HEK293T (cell line): ENCODE measurements at regions not wholly inside any gene's neighbourhood (a gene's known extent, or its start where the extent isn't known, plus 50 kb on each side); places are given as distances from the start of the nearest gene placed in this dataset.

Source experiments
- ARNT ChIP-seq: fragments of 450-650 bp; IDR thresholded peaks from 2 replicates; pipeline ENCODE4 v1.6.1; 2017; ENCODE audit warnings: mild to moderate bottlenecking
- BHLHE40 ChIP-seq: fragments of 450-650 bp; IDR thresholded peaks from 2 replicates; pipeline ENCODE4 v1.6.1; 2016; ENCODE audit warnings: mild to moderate bottlenecking, moderate library complexity, borderline replicate concordance
- ELF4 ChIP-seq: fragments of 450-650 bp; IDR thresholded peaks from 2 replicates; pipeline ENCODE4 v1.6.1; 2017; ENCODE audit warnings: antibody characterized with exemption
- FOXA1 ChIP-seq: fragments of 450-650 bp; IDR thresholded peaks from 2 replicates; pipeline ENCODE4 v1.6.1; 2016; ENCODE audit warnings: mild to moderate bottlenecking
- FOXK2 ChIP-seq: fragments of 450-650 bp; IDR thresholded peaks from 2 replicates; pipeline ENCODE4 v1.6.1; 2016; ENCODE audit warnings: mild to moderate bottlenecking
- FOXM1 ChIP-seq: fragments of 450-650 bp; IDR thresholded peaks from 2 replicates; pipeline ENCODE4 v1.6.1; 2017; ENCODE audit warnings: mild to moderate bottlenecking, borderline replicate concordance
- HDGF ChIP-seq: fragments of 450-650 bp; IDR thresholded peaks from 2 replicates; pipeline ENCODE4 v1.6.1; 2017; ENCODE audit warnings: antibody characterized with exemption, borderline replicate concordance
- L3MBTL2 ChIP-seq: fragments of 450-650 bp; conservative IDR thresholded peaks from 2 replicates; pipeline ENCODE4 v1.6.1; 2016; ENCODE audit warnings: mild to moderate bottlenecking
- NFRKB ChIP-seq: fragments of 450-650 bp; IDR thresholded peaks from 2 replicates; pipeline ENCODE4 v1.6.1; 2016; ENCODE audit warnings: mild to moderate bottlenecking, moderate library complexity
- SP1 ChIP-seq: fragments of 450-650 bp; IDR thresholded peaks from 2 replicates; pipeline ENCODE4 v1.6.1; 2017
- SUZ12 ChIP-seq: fragments of 450-650 bp; IDR thresholded peaks from 2 replicates; pipeline ENCODE4 v1.6.1; 2016; ENCODE audit warnings: mild to moderate bottlenecking
- TARDBP ChIP-seq: fragments of 450-650 bp; IDR thresholded peaks from 2 replicates; pipeline ENCODE4 v1.6.1; 2016
- ZNF384 ChIP-seq: fragments of 450-650 bp; IDR thresholded peaks from 2 replicates; pipeline ENCODE4 v1.6.1; 2016
- TF ChIP-seq, protein P1 (sequence below): fragments of 450-650 bp; IDR thresholded peaks from 2 replicates; pipeline ENCODE4 v1.6.1; 2016

DNA sequence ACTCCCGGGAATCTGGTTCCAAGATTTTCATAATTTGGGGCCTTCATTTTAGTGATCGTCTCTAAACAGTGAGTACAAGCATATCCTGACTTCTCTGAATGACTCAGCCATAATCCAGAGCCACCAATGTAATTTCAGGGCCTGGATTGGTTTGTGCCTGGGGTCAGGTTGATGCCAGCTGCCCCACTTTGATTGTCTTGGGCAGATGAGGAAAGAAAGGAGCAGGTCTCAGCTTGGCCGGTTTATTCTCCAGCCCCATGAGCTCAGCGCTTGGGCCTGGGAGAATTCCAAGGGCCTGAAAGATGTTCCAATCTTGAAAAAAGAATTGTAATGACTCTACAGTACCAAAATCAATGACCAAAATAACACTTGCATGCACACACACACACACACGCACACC, 71.2 kb upstream of the ECE1 start:
- TF ChIP-seq ARNT (no peak), FOXM1 (no peak), SP1 (no peak), ZNF384 (no peak), TARDBP (no peak), BHLHE40 (no peak), HDGF (no peak), NFRKB (no peak), FOXA1 (no peak), SUZ12 (no peak), FOXK2 (no peak), ELF4 (no peak), L3MBTL2 (no peak)
- TF ChIP-seq, protein P1, sequence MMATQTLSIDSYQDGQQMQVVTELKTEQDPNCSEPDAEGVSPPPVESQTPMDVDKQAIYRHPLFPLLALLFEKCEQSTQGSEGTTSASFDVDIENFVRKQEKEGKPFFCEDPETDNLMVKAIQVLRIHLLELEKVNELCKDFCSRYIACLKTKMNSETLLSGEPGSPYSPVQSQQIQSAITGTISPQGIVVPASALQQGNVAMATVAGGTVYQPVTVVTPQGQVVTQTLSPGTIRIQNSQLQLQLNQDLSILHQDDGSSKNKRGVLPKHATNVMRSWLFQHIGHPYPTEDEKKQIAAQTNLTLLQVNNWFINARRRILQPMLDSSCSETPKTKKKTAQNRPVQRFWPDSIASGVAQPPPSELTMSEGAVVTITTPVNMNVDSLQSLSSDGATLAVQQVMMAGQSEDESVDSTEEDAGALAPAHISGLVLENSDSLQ: no peak
